Psoas muscle (tissue), 7 donors: ENCODE measurements at regions not wholly inside any gene's neighbourhood (a gene's known extent, or its start where the extent isn't known, plus 50 kb on each side); places are given as distances from the start of the nearest gene placed in this dataset.

Experiments
- ATAC-seq, 4 donors: fragments of 200-7000 bp; cut with Tn5 transposase; one replicate each; pipeline ENCODE4 v1.9.1; 2020; ENCODE audit warnings: moderate library complexity in 3 of 4, mild to moderate bottlenecking in 2 of 4
- DNase-seq, 2 donors: peaks; one replicate each; pipeline ENCODE4 v3.0.0-alpha.2; 2020
- H3K27ac ChIP-seq: fragments of 200-600 bp; one replicate; pipeline ENCODE4 v1.8.0; 2022
- H3K27me3 ChIP-seq, 3 donors: fragments of 200-600 bp in 1 of 3; one replicate each; pipeline versions ENCODE4 v1.6.1 to v1.8.0; 2013 to 2022; ENCODE audit warnings: low read length in 2 of 3, mild to moderate bottlenecking in 2 of 3, moderate library complexity in 1 of 3; ENCODE audit not compliant: insufficient read depth in 3 of 3
- H3K36me3 ChIP-seq, 2 donors: fragments of 200-600 bp in 1 of 2; one replicate each; pipeline versions ENCODE4 v1.6.1 to v1.8.0; 2013 to 2022; ENCODE audit warnings: low read depth in 1 of 2, mild to moderate bottlenecking in 1 of 2, moderate library complexity in 1 of 2; ENCODE audit not compliant: insufficient read depth in 1 of 2
- H3K4me1 ChIP-seq: fragments of 200-600 bp; one replicate; pipeline ENCODE4 v1.8.0; 2022
- H3K4me3 ChIP-seq: fragments of 200-600 bp; one replicate; pipeline ENCODE4 v1.8.0; 2022; ENCODE audit warnings: mild to moderate bottlenecking
- H3K9me3 ChIP-seq: fragments of 200-600 bp; one replicate; pipeline ENCODE4 v1.8.0; 2022
- WGBS, 3 donors: extraction: QIAGEN DNeasy Blood & Tissue Kit; methylation state at CpG; one replicate each; pipeline versions ENCODE4 v1.1.6 to v1.1.7; 2013; 5-methylcytosine and 5-hydroxymethylcytosine counted together
- intact Hi-C, 2 donors: fragments of 100-400 bp; cut with DNase I; formaldehyde crosslinking; loops; one replicate each; pipeline versions ENCODE4 v1.11.0 to v1.14.2; 2022
- TF ChIP-seq, protein P1 (sequence below): fragments of 200-600 bp; IDR thresholded peaks from one replicate; pipeline ENCODE4 v1.8.0; 2022; ENCODE audit warnings: antibody characterized with exemption
- donor health status: healthy with polysubstance abuse.
- donor health status: DM: no; HTN: no; CAD: no; lungs with moderate emphysema.
- donor health status: Bipolar disorder and iron deficiency.
- donor health status: healthy.
- donor health status: DM: yes; HTN: yes; CAD: no.
- donor health status: DM: no; HTN: no; CAD: no.
- donor health status: DM: yes; HTN: yes; CAD: no.

DNA sequence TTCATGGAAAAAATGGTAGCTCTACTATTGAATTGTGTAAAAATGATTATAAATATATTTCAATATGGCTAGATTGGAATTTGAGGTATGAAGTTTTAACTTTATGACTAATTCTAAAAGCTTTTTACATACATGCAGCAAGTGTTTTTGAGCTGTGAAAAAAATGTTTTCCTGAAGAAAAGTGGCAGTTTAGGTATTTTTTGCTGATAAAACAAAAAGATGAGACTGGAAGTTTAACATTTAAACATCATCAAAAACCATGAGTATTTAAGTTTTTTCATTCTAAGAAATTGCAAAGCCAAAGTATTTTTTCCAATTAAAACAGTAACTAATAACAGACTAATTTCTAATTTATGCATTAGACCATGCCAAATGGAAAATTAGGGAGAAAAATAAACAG is 751.1 kb downstream of the FGF9 start:
- no peak for ATAC-seq

DNA sequence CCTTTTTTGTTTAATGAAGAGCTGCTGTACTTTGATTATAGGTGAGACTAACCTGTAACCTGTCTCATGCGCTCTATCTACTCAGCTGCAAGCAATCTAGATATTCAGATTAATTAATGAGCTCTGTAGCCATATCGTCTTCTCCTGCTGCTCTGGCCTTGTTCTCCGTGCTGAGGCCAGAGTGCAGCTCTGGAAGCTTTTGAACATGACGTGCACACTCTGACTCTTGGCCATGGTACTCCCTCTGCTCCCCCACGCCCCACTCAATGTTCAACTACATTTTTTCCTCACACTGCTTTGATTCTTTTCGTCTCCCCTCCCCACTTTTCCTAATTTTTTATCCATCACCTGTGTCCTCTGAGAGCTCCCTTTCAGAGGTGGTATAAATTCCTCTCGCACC is 751.8 kb downstream of the FGF9 start:
- no peaks in the 10 kb centered on the region for H3K4me1 ChIP-seq
- WGBS, 3 donors = 60 to 67% (median 62%) methylated on average over 7 of the region's 7 CpGs
- intact Hi-C loops = no loop called here
- no peaks in the 10 kb centered on the region for H3K9me3 ChIP-seq
- H3K27ac ChIP-seq = no peak overlapping the region
- no peaks in the 10 kb centered on the region for H3K36me3 ChIP-seq
- ATAC-seq = no peak
- DNase-seq = no peak
- TF ChIP-seq, protein P1, sequence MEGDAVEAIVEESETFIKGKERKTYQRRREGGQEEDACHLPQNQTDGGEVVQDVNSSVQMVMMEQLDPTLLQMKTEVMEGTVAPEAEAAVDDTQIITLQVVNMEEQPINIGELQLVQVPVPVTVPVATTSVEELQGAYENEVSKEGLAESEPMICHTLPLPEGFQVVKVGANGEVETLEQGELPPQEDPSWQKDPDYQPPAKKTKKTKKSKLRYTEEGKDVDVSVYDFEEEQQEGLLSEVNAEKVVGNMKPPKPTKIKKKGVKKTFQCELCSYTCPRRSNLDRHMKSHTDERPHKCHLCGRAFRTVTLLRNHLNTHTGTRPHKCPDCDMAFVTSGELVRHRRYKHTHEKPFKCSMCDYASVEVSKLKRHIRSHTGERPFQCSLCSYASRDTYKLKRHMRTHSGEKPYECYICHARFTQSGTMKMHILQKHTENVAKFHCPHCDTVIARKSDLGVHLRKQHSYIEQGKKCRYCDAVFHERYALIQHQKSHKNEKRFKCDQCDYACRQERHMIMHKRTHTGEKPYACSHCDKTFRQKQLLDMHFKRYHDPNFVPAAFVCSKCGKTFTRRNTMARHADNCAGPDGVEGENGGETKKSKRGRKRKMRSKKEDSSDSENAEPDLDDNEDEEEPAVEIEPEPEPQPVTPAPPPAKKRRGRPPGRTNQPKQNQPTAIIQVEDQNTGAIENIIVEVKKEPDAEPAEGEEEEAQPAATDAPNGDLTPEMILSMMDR = no peak
- H3K4me3 ChIP-seq = no peak overlapping the region
- H3K27me3 ChIP-seq = no peaks in the 10 kb centered on the region

More for the DNA sequence above, 751.1 kb downstream of the FGF9 start:
- H3K27me3 ChIP-seq = no peaks in the 10 kb centered on the region
- DNase-seq = no peak
- H3K27ac ChIP-seq = no peak overlapping the region
- no peaks in the 10 kb centered on the region for H3K36me3 ChIP-seq
- intact Hi-C loops = no loop called here
- no peak overlapping the region for H3K4me3 ChIP-seq
- no peaks in the 10 kb centered on the region for H3K4me1 ChIP-seq
- TF ChIP-seq, protein P1 = no peak
- no peaks in the 10 kb centered on the region for H3K9me3 ChIP-seq

DNA sequence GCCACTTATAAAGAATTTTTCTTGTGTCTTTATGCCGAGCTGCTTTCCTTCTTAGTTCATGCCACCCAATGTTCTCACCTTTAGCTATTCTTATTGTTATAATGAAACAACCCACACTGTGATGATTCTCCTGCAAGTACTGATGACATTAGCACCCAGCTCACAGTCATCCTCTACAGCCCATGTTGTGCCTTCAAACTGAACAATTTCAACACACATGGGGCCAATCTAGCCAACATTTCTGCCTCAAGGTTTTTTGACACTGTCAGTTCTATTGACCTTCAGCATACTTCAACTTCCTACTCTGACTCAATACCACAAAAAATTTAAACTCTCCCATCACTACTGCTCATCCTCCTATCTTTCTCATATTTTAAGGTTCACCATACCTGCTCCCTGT is 752.4 kb downstream of the FGF9 start:
- no peak overlapping the region for H3K27ac ChIP-seq
- WGBS, 3 donors = 82 to 100% (median 85%) methylated on average over 1 of the region's 1 CpG
- ATAC-seq = no peak
- no peaks in the 10 kb centered on the region for H3K4me1 ChIP-seq
- no peaks in the 10 kb centered on the region for H3K27me3 ChIP-seq
- intact Hi-C loops = no loop called here
- H3K4me3 ChIP-seq = no peak overlapping the region
- TF ChIP-seq, protein P1 = no peak
- no peak for DNase-seq
- H3K9me3 ChIP-seq = no peaks in the 10 kb centered on the region
- no peaks in the 10 kb centered on the region for H3K36me3 ChIP-seq

DNA sequence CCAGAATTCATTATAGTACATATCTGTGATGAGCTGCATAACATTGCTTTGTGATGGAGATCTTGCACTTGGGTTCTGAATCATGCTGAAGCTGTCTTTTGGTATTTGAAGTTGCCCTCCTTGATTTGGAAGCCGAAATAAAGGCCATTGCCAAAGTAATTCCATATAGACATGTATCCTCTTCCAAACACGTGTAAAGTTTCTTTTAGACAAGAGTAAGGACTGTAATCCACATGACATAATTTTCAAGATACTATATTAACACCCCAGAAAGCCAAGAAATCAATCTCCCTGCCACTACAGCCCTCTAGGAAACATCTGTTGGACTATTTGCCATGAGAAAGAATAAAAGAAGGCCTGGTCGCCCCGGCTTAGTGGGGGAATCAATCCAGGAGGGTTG is 754.2 kb downstream of the FGF9 start:
- no peak for ATAC-seq
- TF ChIP-seq, protein P1 = no peak
- intact Hi-C loops = no loop called here
- DNase-seq = no peak
- 41 to 59% (median 46%) methylated on average over 4 of the region's 4 CpGs for WGBS, 3 donors
- Histone ChIP-seq H3K4me1 (no peaks in the 10 kb centered on the region), H3K9me3 (no peaks in the 10 kb centered on the region), H3K36me3 (no peaks in the 10 kb centered on the region), H3K4me3 (no peak overlapping the region), H3K27ac (no peak overlapping the region), H3K27me3 (no peaks in the 10 kb centered on the region)

DNA sequence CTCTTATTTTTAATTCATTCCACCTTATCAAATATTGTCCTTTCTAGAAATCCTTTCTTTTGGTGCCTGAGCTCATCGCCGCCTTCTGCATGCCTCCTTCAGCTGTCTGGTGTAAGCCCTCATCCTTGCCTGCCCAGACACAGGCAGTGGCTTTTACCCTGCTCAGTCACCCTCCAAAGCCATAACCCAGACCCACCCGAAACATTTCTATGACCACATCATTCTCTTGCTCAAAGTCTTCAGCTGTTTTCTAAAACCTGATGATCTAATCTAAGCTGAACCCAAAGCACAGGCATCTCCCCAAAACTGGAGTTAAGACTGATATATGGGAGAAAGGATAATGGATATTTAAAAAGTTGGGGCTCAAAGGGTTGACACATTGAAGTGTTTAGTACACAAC is 753.7 kb upstream of the SGCG start:
- intact Hi-C loops = no loop called here
- no peaks in the 10 kb centered on the region for H3K27me3 ChIP-seq
- H3K4me3 ChIP-seq = no peak overlapping the region
- no peaks in the 10 kb centered on the region for H3K4me1 ChIP-seq
- ATAC-seq (no peak), DNase-seq (no peak)
- TF ChIP-seq, protein P1 = no peak
- H3K36me3 ChIP-seq = no peaks in the 10 kb centered on the region
- H3K9me3 ChIP-seq = no peaks in the 10 kb centered on the region
- WGBS, 3 donors = 89 to 96% (median 91%) methylated on average over 3 of the region's 3 CpGs
- no peak overlapping the region for H3K27ac ChIP-seq
